ENCODE measurements at regions not wholly inside any gene's neighbourhood (a gene's known extent, or its start where the extent isn't known, plus 50 kb on each side); places are given as distances from the start of the nearest gene placed in this dataset.

- H3K27me3 ChIP-seq (ENCODE audit: low read depth, low read length) = no peaks in the 10 kb centered on the region
- no peak overlapping the region for H3K27ac ChIP-seq (ENCODE audit: low read length)
- H3K79me2 ChIP-seq (ENCODE audit: low read length) = no peaks in the 10 kb centered on the region
- no peaks in the 10 kb centered on the region for H4K20me1 ChIP-seq (ENCODE audit: insufficient read depth, low read length)
- H3K9ac ChIP-seq (ENCODE audit: low read length) = no peak overlapping the region
- H3K36me3 ChIP-seq (replicated peaks; ENCODE audit: low read depth, low read length) = no peaks in the 10 kb centered on the region
- H2AFZ ChIP-seq (ENCODE audit: low read depth, low read length) = no peak overlapping the region
- TF ChIP-seq CTCF (IDR thresholded peaks at IDR 0.05; ENCODE audit: low read depth, low read length) (no peak), EZH2phosphoT487 (IDR thresholded peaks at IDR 0.05; ENCODE audit: low read depth) (no peak)
- no peaks in the 10 kb centered on the region for H3K4me1 ChIP-seq (ENCODE audit: low read length)
- H3K4me2 ChIP-seq (ENCODE audit: low read length) = no peak overlapping the region
- H3K4me3 ChIP-seq (ENCODE audit: low read length) = no peak overlapping the region
- no peaks in the 10 kb centered on the region for H3K9me3 ChIP-seq (ENCODE audit: insufficient read depth, low read length)
Observed at GRCh38 chr10:30560326-30560725, 69.2 kb downstream of the LYZL2 start.

GRCh38 chr10:30559180-30559579 lies 70.4 kb downstream of the LYZL2 start:
- no peaks in the 10 kb centered on the region for H3K9me3 ChIP-seq (ENCODE audit: insufficient read depth, low read length)
- H3K36me3 ChIP-seq (replicated peaks; ENCODE audit: low read depth, low read length) = no peaks in the 10 kb centered on the region
- H4K20me1 ChIP-seq (ENCODE audit: insufficient read depth, low read length) = no peaks in the 10 kb centered on the region
- peaks cover 4% of the 10 kb centered on the region; the same call in 1 of the 2 replicates for H3K4me1 ChIP-seq (ENCODE audit: low read length)
- no peak overlapping the region for H3K9ac ChIP-seq (ENCODE audit: low read length)
- no peak overlapping the region for H2AFZ ChIP-seq (ENCODE audit: low read depth, low read length)
- TF ChIP-seq CTCF (IDR thresholded peaks at IDR 0.05; ENCODE audit: low read depth, low read length) = no peak
- no peak for TF ChIP-seq EZH2phosphoT487 (IDR thresholded peaks at IDR 0.05; ENCODE audit: low read depth)
- H3K4me3 ChIP-seq (ENCODE audit: low read length) = no peak overlapping the region
- H3K27ac ChIP-seq (ENCODE audit: low read length) = no peak overlapping the region
- H3K79me2 ChIP-seq (ENCODE audit: low read length) = no peaks in the 10 kb centered on the region
- H3K4me2 ChIP-seq (ENCODE audit: low read length) = no peak overlapping the region
- H3K27me3 ChIP-seq (ENCODE audit: low read depth, low read length) = no peaks in the 10 kb centered on the region

GRCh38 chr10:30558411-30558810 lies 71.1 kb downstream of the LYZL2 start:
- no peak for TF ChIP-seq CTCF (IDR thresholded peaks at IDR 0.05; ENCODE audit: low read depth, low read length)
- no peak for TF ChIP-seq EZH2phosphoT487 (IDR thresholded peaks at IDR 0.05; ENCODE audit: low read depth)
- no peak overlapping the region for H3K4me3 ChIP-seq (ENCODE audit: low read length)
- H3K79me2 ChIP-seq (ENCODE audit: low read length) = no peaks in the 10 kb centered on the region
- no peak overlapping the region for H2AFZ ChIP-seq (ENCODE audit: low read depth, low read length)
- H3K9me3 ChIP-seq (ENCODE audit: insufficient read depth, low read length) = no peaks in the 10 kb centered on the region
- no peaks in the 10 kb centered on the region for H3K36me3 ChIP-seq (replicated peaks; ENCODE audit: low read depth, low read length)
- H3K27ac ChIP-seq (ENCODE audit: low read length) = no peak overlapping the region
- H3K4me2 ChIP-seq (ENCODE audit: low read length) = no peak overlapping the region
- peaks cover 5% of the 10 kb centered on the region; the same call in 1 of the 2 replicates for H3K4me1 ChIP-seq (ENCODE audit: low read length)
- no peak overlapping the region for H3K9ac ChIP-seq (ENCODE audit: low read length)
- H4K20me1 ChIP-seq (ENCODE audit: insufficient read depth, low read length) = no peaks in the 10 kb centered on the region
- H3K27me3 ChIP-seq (ENCODE audit: low read depth, low read length) = no peaks in the 10 kb centered on the region

GRCh38 chr10:30557884-30558283 lies 71.7 kb downstream of the LYZL2 start:
- H3K4me1 ChIP-seq (ENCODE audit: low read length) = peaks cover 5% of the 10 kb centered on the region; the same call in 1 of the 2 replicates
- no peak overlapping the region for H3K9ac ChIP-seq (ENCODE audit: low read length)
- no peaks in the 10 kb centered on the region for H3K79me2 ChIP-seq (ENCODE audit: low read length)
- H3K27me3 ChIP-seq (ENCODE audit: low read depth, low read length) = no peaks in the 10 kb centered on the region
- no peaks in the 10 kb centered on the region for H3K36me3 ChIP-seq (replicated peaks; ENCODE audit: low read depth, low read length)
- no peak for TF ChIP-seq CTCF (IDR thresholded peaks at IDR 0.05; ENCODE audit: low read depth, low read length)
- TF ChIP-seq EZH2phosphoT487 (IDR thresholded peaks at IDR 0.05; ENCODE audit: low read depth) = no peak
- no peaks in the 10 kb centered on the region for H3K9me3 ChIP-seq (ENCODE audit: insufficient read depth, low read length)
- H3K27ac ChIP-seq (ENCODE audit: low read length) = no peak overlapping the region
- no peak overlapping the region for H2AFZ ChIP-seq (ENCODE audit: low read depth, low read length)
- no peak overlapping the region for H3K4me2 ChIP-seq (ENCODE audit: low read length)
- H3K4me3 ChIP-seq (ENCODE audit: low read length) = no peak overlapping the region
- H4K20me1 ChIP-seq (ENCODE audit: insufficient read depth, low read length) = no peaks in the 10 kb centered on the region

Measured in OCI-LY3 (cell line).